Astrocyte of the cerebellum (primary cell): ENCODE measurements at regions not wholly inside any gene's neighbourhood (a gene's known extent, or its start where the extent isn't known, plus 50 kb on each side); places are given as distances from the start of the nearest gene placed in this dataset.

ENCODE experiments used
- DNase-seq: peaks from one replicate; pipeline ENCODE4 v3.0.0-alpha.2; 2011; ENCODE audit warnings: low read depth
- H3K4me3 ChIP-seq: 2 replicates; pipeline ENCODE4 v1.5.1; 2011; ENCODE audit warnings: mild to moderate bottlenecking, low read depth, low read length, moderate library complexity
- CTCF ChIP-seq: IDR thresholded peaks from 2 replicates; pipeline ENCODE4 v1.5.1; 2012; ENCODE audit warnings: low read length, low read depth, moderate library complexity, mild to moderate bottlenecking; ENCODE audit errors: missing control alignments
- in situ Hi-C: cut with HindIII; loops from 2 replicates; pipeline ENCODE4 v1.10.0; 2017; ENCODE audit warnings: low sequenced_read_pairs

DNA sequence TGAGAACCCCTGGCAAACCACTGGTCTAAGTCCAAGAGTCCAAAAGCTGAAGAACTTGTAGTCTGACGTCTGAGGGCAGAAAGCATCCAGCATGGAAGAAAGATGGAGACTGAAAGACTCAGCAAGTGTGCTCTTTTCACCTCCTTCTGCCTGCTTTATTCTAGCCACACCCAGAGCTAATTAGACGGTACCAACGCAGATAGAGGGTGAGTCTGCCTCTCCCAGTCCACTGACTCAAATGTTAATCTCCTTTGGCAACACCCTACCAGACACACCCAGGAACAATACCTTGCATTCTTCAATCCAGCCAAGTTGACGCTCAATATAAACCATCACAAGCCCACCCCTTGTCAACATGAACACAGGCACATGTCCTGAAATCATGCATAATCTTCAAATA lies 155.1 kb downstream of the CCDC59 start:
- TF ChIP-seq CTCF = no peak
- DNase-seq = no peak
- H3K4me3 ChIP-seq = no peak overlapping the region
- in situ Hi-C loops = no loop called here

GRCh38 chr12:82187595-82187994 lies 170.6 kb downstream of the CCDC59 start:
- H3K4me3 ChIP-seq = no peak overlapping the region
- no peak for DNase-seq
- in situ Hi-C loops = no loop called here
- no peak for TF ChIP-seq CTCF

DNA sequence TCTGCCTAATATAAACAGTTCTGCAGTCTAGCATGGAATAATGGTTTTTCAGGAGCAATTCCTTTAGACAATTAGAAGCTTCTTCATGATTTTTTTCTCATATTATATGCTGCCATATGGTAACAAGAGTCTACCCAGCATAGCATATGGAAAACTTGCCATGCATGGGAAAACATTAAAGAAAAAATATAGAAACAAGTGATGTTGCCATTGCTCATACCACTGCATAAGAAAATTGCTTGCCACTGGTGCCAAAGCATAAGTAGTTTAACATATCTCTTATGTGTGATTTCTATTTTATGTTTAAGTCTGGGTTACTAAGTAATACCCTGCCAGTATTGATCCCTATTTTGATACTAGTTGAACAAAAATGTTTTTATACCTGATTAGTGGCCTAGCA lies 171.2 kb downstream of the CCDC59 start:
- no peak overlapping the region for H3K4me3 ChIP-seq
- no peak for DNase-seq
- in situ Hi-C loops = no loop called here
- TF ChIP-seq CTCF = no peak

DNA sequence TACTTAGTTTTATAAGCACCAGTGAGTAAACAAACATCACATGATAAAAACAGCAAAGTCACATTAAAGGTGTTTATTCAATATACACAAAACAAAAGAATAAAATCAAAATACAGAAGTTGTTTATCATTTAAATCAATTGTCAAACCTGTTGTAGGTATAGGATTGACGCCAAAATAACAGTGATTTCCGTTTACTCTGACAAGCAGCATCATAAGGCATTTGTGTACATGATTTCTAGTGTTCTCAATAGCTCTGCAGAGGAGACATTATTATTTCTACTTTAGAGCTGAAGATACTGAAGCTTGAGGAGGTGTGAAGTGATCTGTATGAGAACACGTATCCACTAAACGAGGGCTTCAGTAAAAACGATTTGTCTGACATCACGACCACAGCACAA lies 171.9 kb downstream of the CCDC59 start:
- no peak for DNase-seq
- in situ Hi-C loops = no loop called here
- H3K4me3 ChIP-seq = no peak overlapping the region
- no peak for TF ChIP-seq CTCF

DNA sequence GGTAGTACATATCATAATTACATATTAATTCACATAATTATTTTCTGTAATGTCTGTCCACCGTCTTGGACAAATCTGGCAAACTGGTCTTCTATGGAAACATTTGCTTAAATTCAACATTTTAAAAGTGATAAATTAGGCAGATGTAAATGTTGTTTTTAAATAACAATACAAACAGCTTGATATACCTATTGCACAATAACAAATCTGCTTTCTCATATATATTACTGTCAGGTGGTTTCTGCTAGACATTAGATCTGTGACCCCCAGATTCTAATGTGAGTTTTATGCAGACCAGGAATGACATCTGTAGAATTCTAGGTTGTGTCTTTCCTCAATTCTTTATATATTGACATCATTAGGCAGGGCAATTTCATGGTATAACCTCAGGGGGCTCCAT lies 173.3 kb downstream of the CCDC59 start:
- DNase-seq = no peak
- no peak for TF ChIP-seq CTCF
- no peak overlapping the region for H3K4me3 ChIP-seq
- in situ Hi-C loops = no loop called here

- DNase-seq = peak; percentile 81
- no peak overlapping the region for H3K4me3 ChIP-seq
- no peak for TF ChIP-seq CTCF
- in situ Hi-C loops = no loop called here
Measured at GRCh38 chr12:82182601-82183190, 175.5 kb downstream of the CCDC59 start.
